GM10266 (cell line): ENCODE measurements at regions not wholly inside any gene's neighbourhood (a gene's known extent, or its start where the extent isn't known, plus 50 kb on each side); places are given as distances from the start of the nearest gene placed in this dataset.

Source experiments
- DNase-seq: peaks from one replicate; pipeline ENCODE4 v3.0.0; 2012; ENCODE audit errors: extremely low spot score
- CTCF ChIP-seq: IDR thresholded peaks from 2 replicates; pipeline ENCODE4 v1.5.1; 2012; ENCODE audit warnings: mild to moderate bottlenecking, low read depth; ENCODE audit not compliant: control insufficient read depth, insufficient read depth; ENCODE audit errors: missing control alignments

GRCh38 chr1:200319148-200319547 lies 90.7 kb downstream of the ZNF281 start:
- no peak for DNase-seq
- no peak for TF ChIP-seq CTCF

- no peak for TF ChIP-seq CTCF
These were observed 92.6 kb downstream of the ZNF281 start for GRCh38 chr1:200317236-200317635.

GRCh38 chr1:200316148-200316803 lies 93.6 kb downstream of the ZNF281 start:
- DNase-seq, result no peak
- TF ChIP-seq CTCF, result no peak

More at GRCh38 chr1:200317236-200317635, 92.6 kb downstream of the ZNF281 start:
- no peak for DNase-seq

GRCh38 chr1:200314085-200314750 lies 95.6 kb downstream of the ZNF281 start:
- DNase-seq, result no peak

GRCh38 chr1:200311256-200311655 lies 98.6 kb downstream of the ZNF281 start:
- no peak for TF ChIP-seq CTCF
- no peak for DNase-seq

More at GRCh38 chr1:200314085-200314750, 95.6 kb downstream of the ZNF281 start:
- no peak for TF ChIP-seq CTCF

- no peak for DNase-seq
- no peak for TF ChIP-seq CTCF
These were observed 99.0 kb downstream of the ZNF281 start for GRCh38 chr1:200310824-200311223.

GRCh38 chr1:200307755-200308066 lies 102.1 kb downstream of the ZNF281 start:
- no peak for TF ChIP-seq CTCF
- DNase-seq, result no peak
